ENCODE measurements at regions not wholly inside any gene's neighbourhood (a gene's known extent, or its start where the extent isn't known, plus 50 kb on each side); places are given as distances from the start of the nearest gene placed in this dataset.
"Not testable (repeated sequence)": the region's sequence is repeated elsewhere in the genome, so short reads cannot be mapped to it uniquely, and the experiment has no call there.

DNA sequence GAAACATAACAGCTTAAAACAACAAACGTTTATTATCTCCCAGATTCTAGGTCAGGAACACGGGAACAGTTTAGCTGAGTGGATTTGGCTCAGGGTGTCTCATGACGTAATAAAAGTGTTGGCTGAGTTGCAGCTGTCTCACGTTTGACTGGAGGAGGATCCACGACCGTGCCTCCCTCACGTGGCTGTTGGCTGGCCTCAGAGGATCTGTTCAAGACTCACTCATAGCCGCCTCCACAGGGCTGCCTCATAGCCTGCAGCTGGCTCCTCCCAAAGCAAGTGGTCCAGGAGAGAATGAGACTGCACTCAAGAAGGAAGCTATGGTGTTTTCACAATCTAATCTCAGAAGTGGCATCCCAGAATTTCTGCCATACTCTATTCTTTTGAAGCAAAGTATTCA is 167.1 kb downstream of the RPRM start:
- H3K4me3 ChIP-seq (ENCODE audit: low read depth in 1 of 5, low read length in 5 of 5), result no peak overlapping the region
- H3K27me3 ChIP-seq (ENCODE audit: control insufficient read depth in 5 of 5, insufficient read depth in 4 of 5, low read length in 5 of 5), result no peaks in the 10 kb centered on the region
- H3K9me3 ChIP-seq (ENCODE audit: control insufficient read depth in 5 of 5, low read length in 5 of 5), result peaks cover 0 to 3% (median 0%) of the 10 kb centered on the region in 5 donors
- no peak overlapping the region for H3K9ac ChIP-seq (ENCODE audit: low read length in 5 of 5)
- H3K36me3 ChIP-seq (ENCODE audit: control insufficient read depth in 5 of 5, insufficient read depth in 5 of 5, low read length in 5 of 5), result no peaks in the 10 kb centered on the region
- H3K27ac ChIP-seq (ENCODE audit: low read depth, low read length), result no peak overlapping the region
- H3K4me1 ChIP-seq (ENCODE audit: control insufficient read depth in 5 of 5, insufficient read depth in 5 of 5, low read length in 5 of 5), result no peaks in the 10 kb centered on the region

DNA sequence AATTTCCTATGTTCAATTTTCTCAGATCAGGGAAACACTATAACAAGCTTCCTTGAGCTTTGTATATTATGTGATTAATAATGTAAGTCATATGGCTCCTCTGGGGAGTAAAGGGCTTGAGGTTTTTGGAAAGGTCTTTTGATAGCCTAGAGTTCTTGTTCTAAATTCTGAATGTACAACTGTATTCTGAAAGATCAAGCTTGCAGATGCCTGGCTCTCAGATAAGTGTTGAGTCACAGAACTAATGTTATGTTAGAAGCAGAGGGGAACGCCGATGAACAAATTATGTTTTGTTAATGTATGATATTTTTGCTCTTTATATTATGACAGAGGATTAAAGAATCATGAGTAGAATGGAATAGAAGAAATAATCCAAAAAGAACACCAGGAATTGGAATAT is 170.1 kb downstream of the RPRM start:
- Histone ChIP-seq H3K36me3 (ENCODE audit: control insufficient read depth in 5 of 5, insufficient read depth in 5 of 5, low read length in 5 of 5) (no peaks in the 10 kb centered on the region), H3K27me3 (ENCODE audit: control insufficient read depth in 5 of 5, insufficient read depth in 4 of 5, low read length in 5 of 5) (no peaks in the 10 kb centered on the region), H3K27ac (ENCODE audit: low read depth, low read length) (no peak overlapping the region), H3K9me3 (ENCODE audit: control insufficient read depth in 5 of 5, low read length in 5 of 5) (peaks cover 0 to 3% (median 0%) of the 10 kb centered on the region in 5 donors), H3K4me3 (ENCODE audit: low read depth in 1 of 5, low read length in 5 of 5) (no peak overlapping the region), H3K9ac (ENCODE audit: low read length in 5 of 5) (no peak overlapping the region), H3K4me1 (ENCODE audit: control insufficient read depth in 5 of 5, insufficient read depth in 5 of 5, low read length in 5 of 5) (no peaks in the 10 kb centered on the region)

DNA sequence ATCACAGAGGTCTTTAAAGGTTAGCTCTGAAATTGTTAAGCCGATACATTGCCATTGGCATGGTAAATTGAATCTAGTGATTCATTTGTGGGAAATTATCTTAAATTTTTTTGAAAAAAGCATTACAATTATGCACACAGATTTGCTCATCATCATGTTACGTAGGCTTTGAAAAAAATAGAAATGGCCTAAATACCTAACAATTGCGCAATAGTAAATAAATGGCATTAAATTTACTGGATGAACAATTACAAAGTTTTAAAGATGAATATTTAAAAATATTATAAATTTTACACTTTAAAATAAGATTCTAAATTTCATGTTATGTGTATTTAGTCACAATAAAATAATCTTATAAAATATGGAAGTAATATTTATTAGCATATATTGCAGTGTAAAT is 171.3 kb downstream of the RPRM start:
- peaks cover 0 to 3% (median 0%) of the 10 kb centered on the region in 5 donors for H3K9me3 ChIP-seq (ENCODE audit: control insufficient read depth in 5 of 5, low read length in 5 of 5)
- no peak overlapping the region for H3K27ac ChIP-seq (ENCODE audit: low read depth, low read length)
- H3K4me1 ChIP-seq (ENCODE audit: control insufficient read depth in 5 of 5, insufficient read depth in 5 of 5, low read length in 5 of 5), result no peaks in the 10 kb centered on the region
- no peak overlapping the region for H3K9ac ChIP-seq (ENCODE audit: low read length in 5 of 5)
- H3K36me3 ChIP-seq (ENCODE audit: control insufficient read depth in 5 of 5, insufficient read depth in 5 of 5, low read length in 5 of 5), result no peaks in the 10 kb centered on the region
- no peak overlapping the region for H3K4me3 ChIP-seq (ENCODE audit: low read depth in 1 of 5, low read length in 5 of 5)
- H3K27me3 ChIP-seq (ENCODE audit: control insufficient read depth in 5 of 5, insufficient read depth in 4 of 5, low read length in 5 of 5), result no peaks in the 10 kb centered on the region

DNA sequence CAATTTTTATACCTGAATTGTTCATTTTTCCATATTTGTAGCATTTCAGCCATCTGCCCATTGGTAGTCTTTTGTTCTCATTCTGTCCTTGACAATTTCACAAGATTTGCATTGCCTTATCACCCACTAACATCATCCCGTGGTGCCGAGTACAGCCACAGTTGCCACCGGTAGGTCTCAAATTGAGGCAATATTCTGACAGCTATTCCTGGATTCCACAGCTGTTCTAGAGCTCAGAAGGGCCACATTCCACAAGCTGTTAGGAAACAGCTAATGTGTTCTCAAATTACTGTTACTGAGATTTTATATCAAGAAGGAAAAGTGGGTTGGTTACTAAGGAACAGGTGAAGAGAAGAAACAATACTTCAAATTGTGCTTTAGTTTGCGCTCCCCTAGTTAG is 178.8 kb downstream of the RPRM start:
- H3K27me3 ChIP-seq (ENCODE audit: control insufficient read depth in 5 of 5, insufficient read depth in 4 of 5, low read length in 5 of 5), result no peaks in the 10 kb centered on the region
- H3K9me3 ChIP-seq (ENCODE audit: control insufficient read depth in 5 of 5, low read length in 5 of 5), result no peaks in the 10 kb centered on the region
- no peaks in the 10 kb centered on the region for H3K4me1 ChIP-seq (ENCODE audit: control insufficient read depth in 5 of 5, insufficient read depth in 5 of 5, low read length in 5 of 5)
- H3K27ac ChIP-seq (ENCODE audit: low read depth, low read length), result no peak overlapping the region
- no peaks in the 10 kb centered on the region for H3K36me3 ChIP-seq (ENCODE audit: control insufficient read depth in 5 of 5, insufficient read depth in 5 of 5, low read length in 5 of 5)
- H3K9ac ChIP-seq (ENCODE audit: low read length in 5 of 5), result no peak overlapping the region
- H3K4me3 ChIP-seq (ENCODE audit: low read depth in 1 of 5, low read length in 5 of 5), result no peak overlapping the region

DNA sequence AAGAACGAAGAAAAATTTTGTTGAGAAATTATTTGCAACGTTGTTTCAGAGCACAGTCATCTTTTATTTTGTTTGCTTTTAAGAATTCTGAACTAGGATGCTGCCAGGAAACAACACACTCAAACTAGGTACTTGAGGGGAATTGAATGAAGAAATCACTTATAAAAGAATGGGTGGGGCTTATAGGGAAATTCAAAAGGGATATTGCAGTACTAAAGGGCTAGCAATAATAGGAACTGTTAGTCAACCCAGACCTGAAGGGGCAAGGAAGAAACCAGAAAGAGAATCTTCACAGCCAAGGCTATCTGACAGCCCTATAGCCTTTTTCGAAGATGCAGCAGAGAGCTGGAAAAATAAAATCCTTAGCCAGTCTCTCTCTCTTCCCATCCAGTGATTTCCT is 179.3 kb downstream of the RPRM start:
- no peaks in the 10 kb centered on the region for H3K27me3 ChIP-seq (ENCODE audit: control insufficient read depth in 5 of 5, insufficient read depth in 4 of 5, low read length in 5 of 5)
- H3K4me3 ChIP-seq (ENCODE audit: low read depth in 1 of 5, low read length in 5 of 5), result no peak overlapping the region
- H3K36me3 ChIP-seq (ENCODE audit: control insufficient read depth in 5 of 5, insufficient read depth in 5 of 5, low read length in 5 of 5), result no peaks in the 10 kb centered on the region
- H3K27ac ChIP-seq (ENCODE audit: low read depth, low read length), result no peak overlapping the region
- no peaks in the 10 kb centered on the region for H3K4me1 ChIP-seq (ENCODE audit: control insufficient read depth in 5 of 5, insufficient read depth in 5 of 5, low read length in 5 of 5)
- no peaks in the 10 kb centered on the region for H3K9me3 ChIP-seq (ENCODE audit: control insufficient read depth in 5 of 5, low read length in 5 of 5)
- H3K9ac ChIP-seq (ENCODE audit: low read length in 5 of 5), result no peak overlapping the region

DNA sequence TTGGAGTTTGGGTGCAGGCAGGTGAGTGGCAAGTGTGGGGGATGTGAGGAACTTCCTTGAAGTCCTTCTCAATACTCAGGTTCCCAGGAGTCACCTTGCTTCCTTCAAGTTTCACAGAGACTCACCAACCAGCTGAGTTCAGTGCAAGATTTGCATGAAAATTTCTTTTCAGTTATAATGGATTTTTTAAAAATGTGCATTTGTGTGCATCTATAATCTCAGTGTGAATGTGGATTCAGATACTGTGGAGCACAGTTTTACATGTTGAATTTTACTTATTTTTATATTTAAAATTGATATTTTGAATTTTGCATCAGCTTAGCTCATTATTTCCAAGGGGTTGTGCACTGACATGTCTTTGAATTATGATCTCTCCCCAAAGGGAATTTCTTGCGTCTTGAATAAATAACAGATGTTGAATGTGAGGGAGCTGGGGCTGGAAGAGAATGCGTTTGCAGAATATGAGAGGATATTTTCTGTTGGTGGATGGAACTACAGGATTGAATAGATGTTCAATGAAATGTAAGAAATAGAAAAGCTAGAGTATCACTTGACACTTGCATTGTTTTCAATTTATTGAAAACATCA is 184.3 kb downstream of the RPRM start:
- H3K27me3 ChIP-seq (ENCODE audit: control insufficient read depth in 5 of 5, insufficient read depth in 4 of 5, low read length in 5 of 5), result no peaks in the 10 kb centered on the region
- no peak overlapping the region for H3K4me3 ChIP-seq (ENCODE audit: low read depth in 1 of 5, low read length in 5 of 5)
- H3K36me3 ChIP-seq (ENCODE audit: control insufficient read depth in 5 of 5, insufficient read depth in 5 of 5, low read length in 5 of 5), result no peaks in the 10 kb centered on the region
- no peak overlapping the region for H3K9ac ChIP-seq (ENCODE audit: low read length in 5 of 5)
- H3K4me1 ChIP-seq (ENCODE audit: control insufficient read depth in 5 of 5, insufficient read depth in 5 of 5, low read length in 5 of 5), result peaks cover 0 to 2% (median 0%) of the 10 kb centered on the region in 5 donors
- H3K9me3 ChIP-seq (ENCODE audit: control insufficient read depth in 5 of 5, low read length in 5 of 5), result no peaks in the 10 kb centered on the region
- no peak overlapping the region for H3K27ac ChIP-seq (ENCODE audit: low read depth, low read length)

DNA sequence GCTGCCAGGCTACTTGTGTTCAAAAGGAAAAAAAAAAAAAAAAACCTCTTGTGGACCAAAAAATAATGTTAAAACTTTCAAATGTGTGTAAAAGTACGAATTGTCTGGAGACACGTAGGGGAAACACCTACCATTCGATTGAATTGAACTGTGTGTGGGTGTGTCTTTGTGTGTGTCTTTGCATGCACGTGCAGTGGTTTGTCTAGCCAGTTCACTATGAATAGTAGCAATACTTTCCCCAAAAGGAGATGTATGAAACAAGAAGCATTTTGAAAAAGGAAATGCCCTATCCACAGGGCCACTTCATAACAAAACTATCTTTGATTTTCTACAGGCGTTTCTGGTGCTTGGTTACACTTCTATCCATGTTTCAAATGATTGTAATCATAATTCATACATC is 186.8 kb downstream of the RPRM start:
- H3K4me1 ChIP-seq (ENCODE audit: control insufficient read depth in 5 of 5, insufficient read depth in 5 of 5, low read length in 5 of 5), result peaks cover 0 to 2% (median 0%) of the 10 kb centered on the region in 5 donors
- H3K4me3 ChIP-seq (ENCODE audit: low read depth in 1 of 5, low read length in 5 of 5), result no peak overlapping the region
- H3K9me3 ChIP-seq (ENCODE audit: control insufficient read depth in 5 of 5, low read length in 5 of 5), result no peaks in the 10 kb centered on the region
- H3K27me3 ChIP-seq (ENCODE audit: control insufficient read depth in 5 of 5, insufficient read depth in 4 of 5, low read length in 5 of 5), result no peaks in the 10 kb centered on the region
- H3K27ac ChIP-seq (ENCODE audit: low read depth, low read length), result no peak overlapping the region
- no peak overlapping the region for H3K9ac ChIP-seq (ENCODE audit: low read length in 5 of 5)
- no peaks in the 10 kb centered on the region for H3K36me3 ChIP-seq (ENCODE audit: control insufficient read depth in 5 of 5, insufficient read depth in 5 of 5, low read length in 5 of 5)

DNA sequence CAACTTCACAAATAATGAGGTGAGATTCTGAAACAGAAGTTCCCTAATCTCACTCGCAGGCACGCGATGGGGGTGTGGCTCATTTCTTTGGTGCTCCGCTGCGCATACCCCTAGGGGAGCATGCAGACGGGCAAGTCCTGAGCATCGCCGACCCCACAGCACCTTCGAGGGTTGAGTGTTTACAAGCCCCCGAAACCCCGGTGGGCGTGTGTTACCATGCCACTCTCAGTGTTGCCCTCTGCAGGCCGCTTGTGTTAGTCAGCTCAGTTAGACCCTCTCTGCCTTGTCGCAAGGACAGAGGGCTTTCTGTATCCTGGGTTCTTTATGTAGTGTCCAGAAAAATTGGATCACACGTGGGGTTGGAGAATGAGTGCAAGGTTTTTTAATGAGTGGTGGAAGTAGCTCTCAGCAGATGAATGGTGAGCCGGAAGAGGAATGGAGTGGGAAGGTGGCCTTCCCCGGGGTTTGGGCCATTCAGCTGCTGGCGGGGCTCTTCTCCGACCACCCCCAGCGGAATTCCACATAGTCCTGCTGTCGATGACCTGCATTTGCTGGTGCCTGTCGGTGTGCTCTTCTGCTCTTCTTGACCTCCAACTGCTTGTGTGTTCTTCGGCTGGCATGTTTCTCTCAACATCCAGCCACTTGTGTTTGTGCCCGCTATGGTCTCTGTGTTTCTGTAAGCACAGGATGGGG is 191.3 kb downstream of the RPRM start:
- Histone ChIP-seq H3K27me3 (ENCODE audit: control insufficient read depth in 5 of 5, insufficient read depth in 4 of 5, low read length in 5 of 5) (no peaks in the 10 kb centered on the region), H3K4me1 (ENCODE audit: control insufficient read depth in 5 of 5, insufficient read depth in 5 of 5, low read length in 5 of 5) (no peaks in the 10 kb centered on the region), H3K4me3 (ENCODE audit: low read depth in 1 of 5, low read length in 5 of 5) (peak overlapping the region in 1 of 5 donors; percentile 26), H3K36me3 (ENCODE audit: control insufficient read depth in 5 of 5, insufficient read depth in 5 of 5, low read length in 5 of 5) (no peaks in the 10 kb centered on the region), H3K9me3 (ENCODE audit: control insufficient read depth in 5 of 5, low read length in 5 of 5) (peaks cover 0 to 17% (median 7%) of the 10 kb centered on the region in 5 donors), H3K27ac (ENCODE audit: low read depth, low read length) (no peak overlapping the region), H3K9ac (ENCODE audit: low read length in 5 of 5) (no peak overlapping the region)

DNA sequence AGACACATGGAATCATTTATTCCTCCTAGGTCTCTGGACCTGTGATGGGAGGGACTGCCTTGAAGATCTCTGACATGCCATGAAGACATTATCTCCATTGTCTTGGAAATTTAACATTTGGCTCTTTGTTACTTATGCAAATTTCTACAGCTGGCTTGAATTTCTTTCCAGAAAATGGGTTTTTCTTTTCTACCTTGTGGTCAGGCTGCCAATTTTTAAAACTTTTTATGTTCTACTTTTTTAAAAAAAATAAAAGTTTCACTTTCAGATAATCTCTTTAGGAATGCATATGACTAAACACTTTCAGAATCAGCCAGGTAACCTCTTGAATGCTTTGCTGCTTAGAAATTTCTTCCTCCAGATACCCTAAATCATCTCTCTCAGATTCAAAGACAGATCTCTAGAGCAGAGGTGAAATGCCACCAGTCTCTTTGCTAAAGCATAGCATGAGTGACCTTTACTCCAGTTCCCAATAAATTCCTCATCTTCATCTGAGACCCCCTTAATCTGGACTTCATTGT is 209.6 kb downstream of the RPRM start:
- H3K36me3 ChIP-seq (ENCODE audit: control insufficient read depth in 5 of 5, insufficient read depth in 5 of 5, low read length in 5 of 5), result no peaks in the 10 kb centered on the region
- no peaks in the 10 kb centered on the region for H3K27me3 ChIP-seq (ENCODE audit: control insufficient read depth in 5 of 5, insufficient read depth in 4 of 5, low read length in 5 of 5)
- H3K9ac ChIP-seq (ENCODE audit: low read length in 5 of 5), result no peak overlapping the region
- peaks cover 0 to 4% (median 0%) of the 10 kb centered on the region in 5 donors for H3K9me3 ChIP-seq (ENCODE audit: control insufficient read depth in 5 of 5, low read length in 5 of 5)
- no peak overlapping the region for H3K4me3 ChIP-seq (ENCODE audit: low read depth in 1 of 5, low read length in 5 of 5)
- no peak overlapping the region for H3K27ac ChIP-seq (ENCODE audit: low read depth, low read length)
- no peaks in the 10 kb centered on the region for H3K4me1 ChIP-seq (ENCODE audit: control insufficient read depth in 5 of 5, insufficient read depth in 5 of 5, low read length in 5 of 5)

DNA sequence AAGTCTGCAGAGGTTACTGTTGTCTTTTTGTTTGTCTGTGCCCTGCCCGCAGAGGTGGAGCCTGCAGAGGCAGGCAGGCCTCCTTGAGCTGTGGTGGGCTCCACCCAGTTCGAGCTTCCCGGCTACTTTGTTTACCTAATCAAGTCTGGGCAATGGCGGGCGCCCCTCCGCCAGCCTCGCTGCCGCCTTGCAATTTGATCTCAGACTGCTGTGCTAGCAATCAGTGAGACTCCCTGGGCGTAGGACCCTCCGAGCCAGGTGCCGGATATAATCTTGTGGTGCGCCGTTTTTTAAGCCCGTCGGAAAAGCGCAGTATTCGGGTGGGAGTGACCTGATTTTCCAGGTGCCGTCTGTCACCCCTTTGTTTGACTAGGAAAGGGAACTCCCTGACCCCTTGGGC is 221.7 kb downstream of the RPRM start:
- not testable (repeated sequence) for H3K36me3 ChIP-seq (ENCODE audit: control insufficient read depth in 5 of 5, insufficient read depth in 5 of 5, low read length in 5 of 5); H3K9me3 ChIP-seq (ENCODE audit: control insufficient read depth in 5 of 5, low read length in 5 of 5); H3K9ac ChIP-seq (ENCODE audit: low read length in 5 of 5); H3K27ac ChIP-seq (ENCODE audit: low read depth, low read length); H3K27me3 ChIP-seq (ENCODE audit: control insufficient read depth in 5 of 5, insufficient read depth in 4 of 5, low read length in 5 of 5); H3K4me1 ChIP-seq (ENCODE audit: control insufficient read depth in 5 of 5, insufficient read depth in 5 of 5, low read length in 5 of 5); H3K4me3 ChIP-seq (ENCODE audit: low read depth in 1 of 5, low read length in 5 of 5)

All from subcutaneous abdominal adipose tissue (tissue), 5 donors.